ENCODE measurements at regions not wholly inside any gene's neighbourhood (a gene's known extent, or its start where the extent isn't known, plus 50 kb on each side); places are given as distances from the start of the nearest gene placed in this dataset.

DNA sequence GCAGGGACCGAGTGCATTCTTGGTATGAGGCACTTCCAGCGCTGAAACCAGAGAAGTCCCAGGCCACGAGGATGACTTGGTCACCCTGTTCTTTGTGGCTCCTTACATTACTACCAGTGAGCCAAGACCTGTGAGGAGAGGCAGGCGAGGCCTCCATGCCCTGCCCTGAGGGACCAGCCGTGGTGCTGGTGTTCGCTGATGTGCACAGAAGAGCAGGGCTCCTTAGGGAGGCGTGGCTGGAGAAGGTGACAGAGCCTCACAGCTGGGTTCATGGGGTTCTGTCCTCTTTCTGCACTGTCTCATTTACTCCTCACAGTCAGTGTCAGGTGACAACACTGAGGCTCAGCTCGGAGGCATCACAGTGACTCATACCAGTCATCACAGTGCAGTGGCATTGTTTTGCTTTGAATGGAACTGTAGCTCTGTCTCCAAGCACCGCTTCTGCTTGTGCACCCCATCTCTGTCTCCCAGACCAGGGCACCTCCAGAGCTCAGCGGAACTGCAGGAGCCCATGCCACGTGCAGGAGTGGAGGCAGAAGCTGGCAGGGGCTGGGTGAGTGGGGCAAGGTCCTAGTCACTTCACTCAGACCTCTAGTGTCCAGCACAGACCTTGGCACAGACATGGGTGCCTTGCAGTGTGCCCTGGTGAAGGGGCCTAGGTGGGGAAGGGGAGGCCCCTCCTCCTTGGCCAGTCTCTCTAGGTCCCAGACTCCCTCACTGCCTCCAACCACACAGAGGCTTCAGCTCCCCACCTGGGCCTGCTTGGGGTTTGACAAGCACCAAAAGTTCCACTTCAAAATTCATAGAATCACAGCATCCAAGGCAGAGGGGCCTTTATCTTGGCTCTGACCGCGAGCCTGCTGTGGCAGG is 310.9 kb downstream of the MATN1 start:
- no peak overlapping the region for H3K9ac ChIP-seq (ENCODE audit: control insufficient read depth, insufficient read depth, low read length)
- no TSS peak for BruUV-seq (replicated peaks)
- H3K4me2 ChIP-seq (ENCODE audit: control insufficient read depth, insufficient read depth): no peak overlapping the region
- H4K20me1 ChIP-seq (ENCODE audit: control insufficient read depth, insufficient read depth): no peaks in the 10 kb centered on the region
- no peaks in the 10 kb centered on the region; the same call in 2 of the 3 replicates for H3K9me3 ChIP-seq (replicated peaks; ENCODE audit: control insufficient read depth, insufficient read depth, low read length)
- FAIRE-seq (no peak), ATAC-seq (peak; percentile 38; the same call in 2 of the 3 replicates), DNase-seq (ENCODE audit: low read depth, low spot score) (no peak)
- no peak overlapping the region for H3K27ac ChIP-seq (ENCODE audit: control insufficient read depth, insufficient read depth)
- no peak overlapping the region for H3K4me3 ChIP-seq
- no peak overlapping the region for H2AFZ ChIP-seq (ENCODE audit: control insufficient read depth, low read depth, low read length)
- intact Hi-C loops (cut with micrococcal nuclease; ENCODE audit: unreplicated experiment): no loop called here
- ChIA-PET SMC1A (ENCODE audit: uncharacterized antibody, unreplicated experiment) (no interaction called here), POLR2A (no interaction called here), CTCF (no interaction called here), RAD21 (ENCODE audit: unreplicated experiment) (no interaction called here)
- H3K36me3 ChIP-seq (ENCODE audit: control insufficient read depth in 2 of 2, insufficient read depth in 2 of 2, low read length in 1 of 2): no peaks in the 10 kb centered on the region
- WGBS (ENCODE audit: insufficient coverage, insufficient replicate concordance, low lambda C conversion rate, missing lambda C conversion rate): under 1% methylated on average over 13 of the region's 13 CpGs
- H3K4me1 ChIP-seq (ENCODE audit: control insufficient read depth, insufficient read depth, low read length): no peaks in the 10 kb centered on the region
- in situ Hi-C loops (cut with MboI): no loop called here
- H3K79me2 ChIP-seq (ENCODE audit: control insufficient read depth, insufficient read depth, low read length): no peaks in the 10 kb centered on the region
- peaks cover 0 to 1% of the 10 kb centered on the region in 2 experiments; a peak in 2 of 4 replicates for H3K27me3 ChIP-seq (replicated peaks in 1 of 2; ENCODE audit: control insufficient read depth in 2 of 2, insufficient read depth in 2 of 2, low read length in 1 of 2)
- TF ChIP-seq CREM (IDR thresholded peaks at IDR 0.05; ENCODE audit: low read depth): no peak
- no peak for TF ChIP-seq ZSCAN29 (IDR thresholded peaks at IDR 0.05)
- TF ChIP-seq RUNX3 (IDR thresholded peaks at IDR 0.05; ENCODE audit: low read length): no peak
- TF ChIP-seq ETV6 (conservative IDR thresholded peaks at IDR 0.05 in 1 of 2, IDR thresholded peaks at IDR 0.05 in 1 of 2; ENCODE audit: borderline replicate concordance in 1 of 2, low read depth in 1 of 2): no peak
- no peak for TF ChIP-seq RELA (IDR thresholded peaks at IDR 0.05; ENCODE audit: borderline replicate concordance, partially characterized antibody)
- TF ChIP-seq, protein P1, sequence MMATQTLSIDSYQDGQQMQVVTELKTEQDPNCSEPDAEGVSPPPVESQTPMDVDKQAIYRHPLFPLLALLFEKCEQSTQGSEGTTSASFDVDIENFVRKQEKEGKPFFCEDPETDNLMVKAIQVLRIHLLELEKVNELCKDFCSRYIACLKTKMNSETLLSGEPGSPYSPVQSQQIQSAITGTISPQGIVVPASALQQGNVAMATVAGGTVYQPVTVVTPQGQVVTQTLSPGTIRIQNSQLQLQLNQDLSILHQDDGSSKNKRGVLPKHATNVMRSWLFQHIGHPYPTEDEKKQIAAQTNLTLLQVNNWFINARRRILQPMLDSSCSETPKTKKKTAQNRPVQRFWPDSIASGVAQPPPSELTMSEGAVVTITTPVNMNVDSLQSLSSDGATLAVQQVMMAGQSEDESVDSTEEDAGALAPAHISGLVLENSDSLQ (IDR thresholded peaks at IDR 0.05): no peak
- TF ChIP-seq, protein P2, sequence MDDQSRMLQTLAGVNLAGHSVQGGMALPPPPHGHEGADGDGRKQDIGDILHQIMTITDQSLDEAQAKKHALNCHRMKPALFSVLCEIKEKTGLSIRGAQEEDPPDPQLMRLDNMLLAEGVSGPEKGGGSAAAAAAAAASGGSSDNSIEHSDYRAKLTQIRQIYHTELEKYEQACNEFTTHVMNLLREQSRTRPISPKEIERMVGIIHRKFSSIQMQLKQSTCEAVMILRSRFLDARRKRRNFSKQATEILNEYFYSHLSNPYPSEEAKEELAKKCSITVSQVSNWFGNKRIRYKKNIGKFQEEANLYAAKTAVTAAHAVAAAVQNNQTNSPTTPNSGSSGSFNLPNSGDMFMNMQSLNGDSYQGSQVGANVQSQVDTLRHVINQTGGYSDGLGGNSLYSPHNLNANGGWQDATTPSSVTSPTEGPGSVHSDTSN (IDR thresholded peaks at IDR 0.05; ENCODE audit: insufficient replicate concordance, low read depth, low read length): no peak
- no peak for TF ChIP-seq BRCA1 (IDR thresholded peaks at IDR 0.05; ENCODE audit: low read depth, low read length)
- TF ChIP-seq, protein P3, sequence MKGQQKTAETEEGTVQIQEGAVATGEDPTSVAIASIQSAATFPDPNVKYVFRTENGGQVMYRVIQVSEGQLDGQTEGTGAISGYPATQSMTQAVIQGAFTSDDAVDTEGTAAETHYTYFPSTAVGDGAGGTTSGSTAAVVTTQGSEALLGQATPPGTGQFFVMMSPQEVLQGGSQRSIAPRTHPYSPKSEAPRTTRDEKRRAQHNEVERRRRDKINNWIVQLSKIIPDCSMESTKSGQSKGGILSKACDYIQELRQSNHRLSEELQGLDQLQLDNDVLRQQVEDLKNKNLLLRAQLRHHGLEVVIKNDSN (IDR thresholded peaks at IDR 0.05; ENCODE audit: borderline replicate concordance, extremely low read length, insufficient read depth, low read depth, low read length): no peak
- no peak for TF ChIP-seq MTA2 (IDR thresholded peaks at IDR 0.05; ENCODE audit: low read depth)
- no peak for TF ChIP-seq HDGF (IDR thresholded peaks at IDR 0.05)
- no peak for TF ChIP-seq ASH2L (IDR thresholded peaks at IDR 0.05; ENCODE audit: borderline replicate concordance, low read depth)
- no peak for TF ChIP-seq STAT1 (conservative IDR thresholded peaks at IDR 0.05)
- no peak for TF ChIP-seq FOXM1 (IDR thresholded peaks at IDR 0.05; ENCODE audit: low read depth, low read length)
- TF ChIP-seq TCF12 (IDR thresholded peaks at IDR 0.05; ENCODE audit: low read depth, low read length): no peak
- TF ChIP-seq, protein P4, sequence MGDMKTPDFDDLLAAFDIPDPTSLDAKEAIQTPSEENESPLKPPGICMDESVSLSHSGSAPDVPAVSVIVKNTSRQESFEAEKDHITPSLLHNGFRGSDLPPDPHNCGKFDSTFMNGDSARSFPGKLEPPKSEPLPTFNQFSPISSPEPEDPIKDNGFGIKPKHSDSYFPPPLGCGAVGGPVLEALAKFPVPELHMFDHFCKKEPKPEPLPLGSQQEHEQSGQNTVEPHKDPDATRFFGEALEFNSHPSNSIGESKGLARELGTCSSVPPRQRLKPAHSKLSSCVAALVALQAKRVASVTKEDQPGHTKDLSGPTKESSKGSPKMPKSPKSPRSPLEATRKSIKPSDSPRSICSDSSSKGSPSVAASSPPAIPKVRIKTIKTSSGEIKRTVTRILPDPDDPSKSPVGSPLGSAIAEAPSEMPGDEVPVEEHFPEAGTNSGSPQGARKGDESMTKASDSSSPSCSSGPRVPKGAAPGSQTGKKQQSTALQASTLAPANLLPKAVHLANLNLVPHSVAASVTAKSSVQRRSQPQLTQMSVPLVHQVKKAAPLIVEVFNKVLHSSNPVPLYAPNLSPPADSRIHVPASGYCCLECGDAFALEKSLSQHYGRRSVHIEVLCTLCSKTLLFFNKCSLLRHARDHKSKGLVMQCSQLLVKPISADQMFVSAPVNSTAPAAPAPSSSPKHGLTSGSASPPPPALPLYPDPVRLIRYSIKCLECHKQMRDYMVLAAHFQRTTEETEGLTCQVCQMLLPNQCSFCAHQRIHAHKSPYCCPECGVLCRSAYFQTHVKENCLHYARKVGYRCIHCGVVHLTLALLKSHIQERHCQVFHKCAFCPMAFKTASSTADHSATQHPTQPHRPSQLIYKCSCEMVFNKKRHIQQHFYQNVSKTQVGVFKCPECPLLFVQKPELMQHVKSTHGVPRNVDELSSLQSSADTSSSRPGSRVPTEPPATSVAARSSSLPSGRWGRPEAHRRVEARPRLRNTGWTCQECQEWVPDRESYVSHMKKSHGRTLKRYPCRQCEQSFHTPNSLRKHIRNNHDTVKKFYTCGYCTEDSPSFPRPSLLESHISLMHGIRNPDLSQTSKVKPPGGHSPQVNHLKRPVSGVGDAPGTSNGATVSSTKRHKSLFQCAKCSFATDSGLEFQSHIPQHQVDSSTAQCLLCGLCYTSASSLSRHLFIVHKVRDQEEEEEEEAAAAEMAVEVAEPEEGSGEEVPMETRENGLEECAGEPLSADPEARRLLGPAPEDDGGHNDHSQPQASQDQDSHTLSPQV (IDR thresholded peaks at IDR 0.05): no peak
- TF ChIP-seq PAX5 (IDR thresholded peaks at IDR 0.05; ENCODE audit: borderline replicate concordance, low read depth, low read length): no peak
- no peak for TF ChIP-seq SP1 (IDR thresholded peaks at IDR 0.05; ENCODE audit: low read depth, low read length)
